SK-N-SH (cell line): ENCODE measurements at regions not wholly inside any gene's neighbourhood (a gene's known extent, or its start where the extent isn't known, plus 50 kb on each side); places are given as distances from the start of the nearest gene placed in this dataset.

ENCODE experiments used
- CTCF ChIA-PET: fragments of 300-600, 350-600 bp; formaldehyde crosslinking; extraction: SDS; loops from one replicate; lab custom pipeline; 2021; lab: Yijun Ruan, JAX
- POLR2A ChIA-PET: fragments of 350-600 bp; sonication (Branson Sonifier 250); formaldehyde crosslinking; extraction: SDS; loops from one replicate; lab custom pipeline; 2020; ENCODE audit warnings: antibody characterized with exemption, inconsistent platforms; lab: Yijun Ruan, JAX
- DNase-seq: peaks from one replicate; pipeline ENCODE4 v3.0.0; 2012
- H2AFZ ChIP-seq: fragments of 200-600 bp; sonication (generic); 2 replicates; pipeline ENCODE4 v1.8.1; 2016; ENCODE audit warnings: antibody characterized with exemption, mild to moderate bottlenecking, low read depth
- H3F3A ChIP-seq: fragments of 200-600 bp; sonication (generic); replicated peaks from 2 replicates; pipeline ENCODE3; 2016; ENCODE audit warnings: antibody characterized with exemption, mild to moderate bottlenecking; ENCODE audit not compliant: insufficient read depth
- H3K27ac ChIP-seq, 2 experiments: fragments of 200-500 bp in 1 of 2; fragments of 200-600 bp in 1 of 2; sonication (Bioruptor generic) in 1 of 2; sonication (generic), shearing (Covaris generic) in 1 of 2; 2 replicates each; pipeline versions ENCODE4 v1.5.1 to v1.6.1; 2014 to 2016; ENCODE audit warnings: low read depth in 2 of 2, inconsistent platforms in 1 of 2, low read length in 1 of 2, mild to moderate bottlenecking in 1 of 2, mixed read lengths in 1 of 2
- H3K27me3 ChIP-seq: fragments of 200-600 bp; sonication (generic), shearing (Covaris generic); 2 replicates; pipeline ENCODE4 v1.6.1; 2016; ENCODE audit warnings: mixed run types; ENCODE audit not compliant: insufficient read depth
- H3K36me3 ChIP-seq, 2 experiments: fragments of 200-500 bp in 1 of 2; fragments of 200-600 bp in 1 of 2; sonication (Bioruptor generic) in 1 of 2; sonication (generic) in 1 of 2; replicated peaks in 1 of 2; 2 replicates each; pipeline versions ENCODE3 to v1.5.1; 2014 to 2016; ENCODE audit warnings: low read length in 1 of 2, mild to moderate bottlenecking in 1 of 2; ENCODE audit not compliant: insufficient read depth in 2 of 2, control insufficient read depth in 1 of 2
- H3K4me1 ChIP-seq, 2 experiments: fragments of 200-500 bp in 1 of 2; fragments of 200-600 bp in 1 of 2; sonication (Bioruptor generic) in 1 of 2; sonication (generic), shearing (Covaris generic) in 1 of 2; 2 replicates each; pipeline versions ENCODE4 v1.5.1 to v1.6.1; 2014 to 2016; ENCODE audit warnings: low read depth in 1 of 2, low read length in 1 of 2, mixed run types in 1 of 2; ENCODE audit not compliant: insufficient read depth in 2 of 2, control insufficient read depth in 1 of 2
- H3K4me2 ChIP-seq: fragments of 200-600 bp; sonication (generic), shearing (Covaris generic); 2 replicates; pipeline ENCODE4 v1.6.1; 2017; ENCODE audit warnings: mixed run types
- H3K4me3 ChIP-seq, 2 experiments: fragments of 200-500 bp in 1 of 2; fragments of 200-600 bp in 1 of 2; sonication (Bioruptor generic) in 1 of 2; sonication (generic), shearing (Covaris generic) in 1 of 2; 2 replicates each; pipeline versions ENCODE4 v1.5.1 to v1.8.1; 2014 to 2016; ENCODE audit warnings: low read depth in 2 of 2, inconsistent platforms in 1 of 2, low read length in 1 of 2, mild to moderate bottlenecking in 1 of 2, mixed read lengths in 1 of 2, moderate library complexity in 1 of 2
- H3K79me2 ChIP-seq: fragments of 200-600 bp; sonication (generic); 2 replicates; pipeline ENCODE4 v1.8.1; 2017; ENCODE audit warnings: mild to moderate bottlenecking; ENCODE audit not compliant: insufficient read depth
- H3K9ac ChIP-seq: fragments of 200-600 bp; sonication (generic); 2 replicates; pipeline ENCODE4 v1.6.1; 2017; ENCODE audit warnings: mixed run types
- H3K9me2 ChIP-seq: fragments of 200-600 bp; sonication (generic); 2 replicates; pipeline ENCODE4 v1.6.1; 2017; ENCODE audit warnings: mixed run types
- H3K9me3 ChIP-seq: fragments of 200-600 bp; sonication (generic); 2 replicates; pipeline ENCODE4 v1.6.1; 2017; ENCODE audit warnings: mixed run types, mild to moderate bottlenecking, moderate library complexity
- H4K20me1 ChIP-seq: fragments of 200-600 bp; sonication (generic); 2 replicates; pipeline ENCODE4 v1.6.1; 2017; ENCODE audit warnings: mild to moderate bottlenecking, mixed run types; ENCODE audit not compliant: insufficient read depth
- FOSL2 ChIP-seq: IDR thresholded peaks from 2 replicates; pipeline ENCODE4 v1.4.0; 2012; ENCODE audit warnings: low read depth, mild to moderate bottlenecking, moderate library complexity, borderline replicate concordance
- FOXJ3 ChIP-seq: sonication (generic); formaldehyde crosslinking; IDR thresholded peaks from 2 replicates; pipeline ENCODE4 v1.5.1; 2020; ENCODE audit warnings: mild to moderate bottlenecking, missing genetic modification reagents
- GABPA ChIP-seq: IDR thresholded peaks from 2 replicates; pipeline ENCODE4 v1.4.0; 2012; ENCODE audit warnings: low read depth, mild to moderate bottlenecking
- MEF2A ChIP-seq: IDR thresholded peaks from 2 replicates; pipeline ENCODE4 v1.4.0; 2012; ENCODE audit warnings: low read depth, borderline replicate concordance
- NFIC ChIP-seq: IDR thresholded peaks from 2 replicates; pipeline ENCODE4 v1.4.0; 2012; ENCODE audit warnings: borderline replicate concordance
- RAD21 ChIP-seq: IDR thresholded peaks from 2 replicates; pipeline ENCODE4 v1.6.1; 2012; ENCODE audit warnings: mild to moderate bottlenecking, low read length
- RFX5 ChIP-seq: IDR thresholded peaks from 2 replicates; pipeline ENCODE4 v1.6.1; 2012; ENCODE audit warnings: mild to moderate bottlenecking, improper control_type of control experiment, low read length
- RXRA ChIP-seq: IDR thresholded peaks from 2 replicates; pipeline ENCODE4 v1.4.0; 2012; ENCODE audit warnings: low read depth, mild to moderate bottlenecking, borderline replicate concordance
- SIN3A ChIP-seq: IDR thresholded peaks from 2 replicates; pipeline ENCODE4 v1.6.1; 2012; ENCODE audit warnings: low read depth, mild to moderate bottlenecking, low read length, moderate library complexity, borderline replicate concordance
- TAF1 ChIP-seq: IDR thresholded peaks from 2 replicates; pipeline ENCODE4 v1.6.1; 2012; ENCODE audit warnings: low read depth, mild to moderate bottlenecking, low read length, moderate library complexity, borderline replicate concordance
- TCF12 ChIP-seq: IDR thresholded peaks from 2 replicates; pipeline ENCODE4 v1.4.0; 2012
- TEAD4 ChIP-seq: IDR thresholded peaks from 2 replicates; pipeline ENCODE4 v1.4.0; 2012; ENCODE audit warnings: mild to moderate bottlenecking, borderline replicate concordance; ENCODE audit not compliant: insufficient read depth
- TF ChIP-seq, protein P1 (sequence below): IDR thresholded peaks from 2 replicates; pipeline ENCODE4; 2012
- TF ChIP-seq, protein P2 (sequence below): IDR thresholded peaks from 2 replicates; pipeline ENCODE4 v1.6.1; 2012; ENCODE audit warnings: mild to moderate bottlenecking, low read depth, low read length, moderate library complexity
- TF ChIP-seq, protein P3 (sequence below): IDR thresholded peaks from 2 replicates; pipeline ENCODE4 v1.4.0; 2012; ENCODE audit warnings: low read depth, borderline replicate concordance
- TF ChIP-seq, protein P4 (sequence below): IDR thresholded peaks from 2 replicates; pipeline ENCODE4 v1.4.0; 2012; ENCODE audit warnings: low read depth, borderline replicate concordance

DNA sequence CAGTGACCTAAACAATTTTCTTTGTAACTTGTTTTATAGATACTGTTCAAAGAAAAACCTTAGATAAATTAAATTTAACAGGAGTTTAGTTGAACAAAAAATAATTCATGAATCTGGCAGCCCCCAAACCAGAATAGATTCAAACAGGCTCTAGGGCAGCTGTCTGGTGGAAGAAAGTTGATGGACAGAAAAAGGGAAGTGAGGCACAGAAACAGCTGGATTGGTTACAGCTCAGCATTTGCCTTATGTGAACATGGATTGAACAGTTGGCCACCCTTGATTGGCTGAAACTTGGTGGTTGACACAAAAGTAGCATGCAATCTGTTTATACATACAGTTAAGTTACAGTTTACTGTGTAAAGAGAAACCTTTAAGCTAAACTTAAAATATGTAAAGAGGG lies 954.3 kb upstream of the FLRT2 start:
- CTCF ChIA-PET: no interaction called here
- Histone ChIP-seq H3K9me2 (no peaks in the 10 kb centered on the region; the same call in 1 of the 2 replicates), H3K4me1 (no peaks in the 10 kb centered on the region), H3K79me2 (no peaks in the 10 kb centered on the region), H4K20me1 (no peaks in the 10 kb centered on the region), H3K27me3 (no peaks in the 10 kb centered on the region), H3K4me2 (no peak overlapping the region), H3K9me3 (no peaks in the 10 kb centered on the region), H3K36me3 (no peaks in the 10 kb centered on the region), H2AFZ (no peak overlapping the region), H3F3A (no peaks in the 10 kb centered on the region), H3K4me3 (no peak overlapping the region), H3K27ac (no peak overlapping the region), H3K9ac (no peak overlapping the region)
- TF ChIP-seq TCF12 (no peak), GABPA (no peak), TEAD4 (no peak), RFX5 (no peak), FOXJ3 (CRISPR knock-in tag) (no peak), MEF2A (no peak), RAD21 (no peak), FOSL2 (no peak), SIN3A (no peak), NFIC (no peak), TAF1 (no peak), RXRA (no peak)
- TF ChIP-seq, protein P1, sequence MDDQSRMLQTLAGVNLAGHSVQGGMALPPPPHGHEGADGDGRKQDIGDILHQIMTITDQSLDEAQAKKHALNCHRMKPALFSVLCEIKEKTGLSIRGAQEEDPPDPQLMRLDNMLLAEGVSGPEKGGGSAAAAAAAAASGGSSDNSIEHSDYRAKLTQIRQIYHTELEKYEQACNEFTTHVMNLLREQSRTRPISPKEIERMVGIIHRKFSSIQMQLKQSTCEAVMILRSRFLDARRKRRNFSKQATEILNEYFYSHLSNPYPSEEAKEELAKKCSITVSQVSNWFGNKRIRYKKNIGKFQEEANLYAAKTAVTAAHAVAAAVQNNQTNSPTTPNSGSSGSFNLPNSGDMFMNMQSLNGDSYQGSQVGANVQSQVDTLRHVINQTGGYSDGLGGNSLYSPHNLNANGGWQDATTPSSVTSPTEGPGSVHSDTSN: no peak
- TF ChIP-seq, protein P2, sequence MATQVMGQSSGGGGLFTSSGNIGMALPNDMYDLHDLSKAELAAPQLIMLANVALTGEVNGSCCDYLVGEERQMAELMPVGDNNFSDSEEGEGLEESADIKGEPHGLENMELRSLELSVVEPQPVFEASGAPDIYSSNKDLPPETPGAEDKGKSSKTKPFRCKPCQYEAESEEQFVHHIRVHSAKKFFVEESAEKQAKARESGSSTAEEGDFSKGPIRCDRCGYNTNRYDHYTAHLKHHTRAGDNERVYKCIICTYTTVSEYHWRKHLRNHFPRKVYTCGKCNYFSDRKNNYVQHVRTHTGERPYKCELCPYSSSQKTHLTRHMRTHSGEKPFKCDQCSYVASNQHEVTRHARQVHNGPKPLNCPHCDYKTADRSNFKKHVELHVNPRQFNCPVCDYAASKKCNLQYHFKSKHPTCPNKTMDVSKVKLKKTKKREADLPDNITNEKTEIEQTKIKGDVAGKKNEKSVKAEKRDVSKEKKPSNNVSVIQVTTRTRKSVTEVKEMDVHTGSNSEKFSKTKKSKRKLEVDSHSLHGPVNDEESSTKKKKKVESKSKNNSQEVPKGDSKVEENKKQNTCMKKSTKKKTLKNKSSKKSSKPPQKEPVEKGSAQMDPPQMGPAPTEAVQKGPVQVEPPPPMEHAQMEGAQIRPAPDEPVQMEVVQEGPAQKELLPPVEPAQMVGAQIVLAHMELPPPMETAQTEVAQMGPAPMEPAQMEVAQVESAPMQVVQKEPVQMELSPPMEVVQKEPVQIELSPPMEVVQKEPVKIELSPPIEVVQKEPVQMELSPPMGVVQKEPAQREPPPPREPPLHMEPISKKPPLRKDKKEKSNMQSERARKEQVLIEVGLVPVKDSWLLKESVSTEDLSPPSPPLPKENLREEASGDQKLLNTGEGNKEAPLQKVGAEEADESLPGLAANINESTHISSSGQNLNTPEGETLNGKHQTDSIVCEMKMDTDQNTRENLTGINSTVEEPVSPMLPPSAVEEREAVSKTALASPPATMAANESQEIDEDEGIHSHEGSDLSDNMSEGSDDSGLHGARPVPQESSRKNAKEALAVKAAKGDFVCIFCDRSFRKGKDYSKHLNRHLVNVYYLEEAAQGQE: no peak
- TF ChIP-seq, protein P3, sequence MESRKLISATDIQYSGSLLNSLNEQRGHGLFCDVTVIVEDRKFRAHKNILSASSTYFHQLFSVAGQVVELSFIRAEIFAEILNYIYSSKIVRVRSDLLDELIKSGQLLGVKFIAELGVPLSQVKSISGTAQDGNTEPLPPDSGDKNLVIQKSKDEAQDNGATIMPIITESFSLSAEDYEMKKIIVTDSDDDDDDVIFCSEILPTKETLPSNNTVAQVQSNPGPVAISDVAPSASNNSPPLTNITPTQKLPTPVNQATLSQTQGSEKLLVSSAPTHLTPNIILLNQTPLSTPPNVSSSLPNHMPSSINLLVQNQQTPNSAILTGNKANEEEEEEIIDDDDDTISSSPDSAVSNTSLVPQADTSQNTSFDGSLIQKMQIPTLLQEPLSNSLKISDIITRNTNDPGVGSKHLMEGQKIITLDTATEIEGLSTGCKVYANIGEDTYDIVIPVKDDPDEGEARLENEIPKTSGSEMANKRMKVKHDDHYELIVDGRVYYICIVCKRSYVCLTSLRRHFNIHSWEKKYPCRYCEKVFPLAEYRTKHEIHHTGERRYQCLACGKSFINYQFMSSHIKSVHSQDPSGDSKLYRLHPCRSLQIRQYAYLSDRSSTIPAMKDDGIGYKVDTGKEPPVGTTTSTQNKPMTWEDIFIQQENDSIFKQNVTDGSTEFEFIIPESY: no peak
- TF ChIP-seq, protein P4, sequence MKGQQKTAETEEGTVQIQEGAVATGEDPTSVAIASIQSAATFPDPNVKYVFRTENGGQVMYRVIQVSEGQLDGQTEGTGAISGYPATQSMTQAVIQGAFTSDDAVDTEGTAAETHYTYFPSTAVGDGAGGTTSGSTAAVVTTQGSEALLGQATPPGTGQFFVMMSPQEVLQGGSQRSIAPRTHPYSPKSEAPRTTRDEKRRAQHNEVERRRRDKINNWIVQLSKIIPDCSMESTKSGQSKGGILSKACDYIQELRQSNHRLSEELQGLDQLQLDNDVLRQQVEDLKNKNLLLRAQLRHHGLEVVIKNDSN: no peak
- DNase-seq: no peak
- POLR2A ChIA-PET: no interaction called here
